HepG2 (cell line): ENCODE measurements at regions not wholly inside any gene's neighbourhood (a gene's known extent, or its start where the extent isn't known, plus 50 kb on each side); places are given as distances from the start of the nearest gene placed in this dataset.

Experiments
- ATAC-seq: fragments of 200-7000 bp; cut with Tn5 transposase; 3 replicates; pipeline ENCODE4 v1.9.1; 2020; ENCODE audit warnings: mild to moderate bottlenecking, moderate library complexity
- BruUV-seq: library from RNA; stranded (reverse); fragments of 400-500 nt; replicated peaks from 2 replicates; lab custom pipeline; 2021; lab: Mats Ljungman, UMichigan
- CTCF ChIA-PET: fragments of 300-600 bp; formaldehyde crosslinking; extraction: SDS; loops from one replicate; lab custom pipeline; 2021; ENCODE audit warnings: low total read pairs, inconsistent platforms, low intra/inter-chr PET ratio; lab: Yijun Ruan, JAX
- POLR2A ChIA-PET: fragments of 350-600 bp; sonication (Branson Sonifier 250); formaldehyde crosslinking; loops from one replicate; lab custom pipeline; 2020; ENCODE audit warnings: antibody characterized with exemption, inconsistent platforms; lab: Yijun Ruan, JAX
- DNase-seq: peaks from one replicate; pipeline ENCODE4 v3.0.0-alpha.2; 2015; ENCODE audit warnings: low spot score
- FAIRE-seq: peaks from 3 replicates; lab custom pipeline; 2011; peaks lifted over from hg19 to GRCh38; lab: Jason Lieb, UNC
- H2AFZ ChIP-seq: one replicate; pipeline ENCODE4 v1.6.1; 2011; ENCODE audit warnings: low read length, inconsistent platforms
- H3K27ac ChIP-seq: fragments of 300-600 bp; 3 replicates; pipeline ENCODE4 v1.8.0; 2011; ENCODE audit warnings: mixed run types, mild to moderate bottlenecking, mixed read lengths, low read length, inconsistent platforms; ENCODE audit not compliant: insufficient read depth; ENCODE audit errors: extremely low read length
- H3K27me3 ChIP-seq, 2 experiments: fragments of 200-600 bp in 1 of 2; 2 replicates in 1 of 2; 3 replicates in 1 of 2; pipeline versions ENCODE4 v1.6.0 to v1.8.0; 2011; ENCODE audit warnings: low read length in 2 of 2, mild to moderate bottlenecking in 2 of 2, moderate library complexity in 2 of 2, inconsistent platforms in 1 of 2; ENCODE audit not compliant: insufficient read depth in 2 of 2, control insufficient read depth in 1 of 2
- H3K36me3 ChIP-seq, 2 experiments: fragments of 200-600 bp in 1 of 2; replicated peaks in 1 of 2; 2 replicates in 1 of 2; 3 replicates in 1 of 2; pipeline versions ENCODE4 v1.5.1 to v1.8.0; 2011; ENCODE audit warnings: low read length in 2 of 2, inconsistent platforms in 1 of 2; ENCODE audit not compliant: insufficient read depth in 2 of 2, control insufficient read depth in 1 of 2
- H3K4me1 ChIP-seq: 2 replicates; pipeline ENCODE4 v1.5.1; 2012; ENCODE audit warnings: low read length, inconsistent platforms; ENCODE audit not compliant: insufficient read depth
- H3K4me2 ChIP-seq: 2 replicates; pipeline ENCODE4 v1.6.0; 2011; ENCODE audit warnings: low read depth, low read length, inconsistent platforms
- H3K4me3 ChIP-seq, 3 experiments: fragments of 200-600 bp in 1 of 3; sonication (generic), shearing (Covaris generic) in 1 of 3; replicated peaks in 1 of 3; 2 replicates each; pipeline ENCODE4 v1.5.1; 2011 to 2016; ENCODE audit warnings: low read length in 3 of 3, inconsistent platforms in 2 of 3, low read depth in 2 of 3, mild to moderate bottlenecking in 2 of 3, control low read depth in 1 of 3, mixed read lengths in 1 of 3; ENCODE audit not compliant: insufficient read depth in 1 of 3
- H3K79me2 ChIP-seq: one replicate; pipeline ENCODE4 v1.6.1; 2011; ENCODE audit warnings: low read length, inconsistent platforms; ENCODE audit not compliant: insufficient read depth
- H3K9ac ChIP-seq: 2 replicates; pipeline ENCODE4 v1.6.0; 2011; ENCODE audit warnings: mild to moderate bottlenecking, low read depth, low read length, inconsistent platforms; ENCODE audit not compliant: insufficient read depth
- H3K9me3 ChIP-seq: 2 replicates; pipeline ENCODE4 v1.5.1; 2012; ENCODE audit warnings: mild to moderate bottlenecking, low read length
- H4K20me1 ChIP-seq: 2 replicates; pipeline ENCODE4 v1.6.0; 2011; ENCODE audit warnings: inconsistent platforms, mild to moderate bottlenecking, low read length, moderate library complexity; ENCODE audit not compliant: insufficient read depth
- PHF5A ChIP-seq: IDR thresholded peaks from one replicate; pipeline ENCODE4 v1.6.1; 2018; ENCODE audit warnings: low read depth, missing genetic modification reagents; ENCODE audit not compliant: unreplicated experiment
- SMAD3 ChIP-seq: sonication (generic); formaldehyde crosslinking; IDR thresholded peaks from 2 replicates; pipeline ENCODE4 v1.4.0; 2020; ENCODE audit warnings: missing genetic modification reagents
- ZNF224 ChIP-seq: sonication (generic); formaldehyde crosslinking; IDR thresholded peaks from 2 replicates; pipeline ENCODE4 v1.5.0; 2020; ENCODE audit warnings: mild to moderate bottlenecking, missing genetic modification reagents
- WGBS: methylation state at CpG from one replicate; pipeline ENCODE4 v1.1.6; 2017; ENCODE audit warnings: low lambda C conversion rate; 5-methylcytosine and 5-hydroxymethylcytosine counted together
- in situ Hi-C: cut with HindIII; loops from 2 replicates; pipeline ENCODE4 v1.10.0; 2017; ENCODE audit warnings: low pct_unique_long_range_greater_than_20kb; ENCODE audit not compliant: extremely low pct_ligation_motif_present
- intact Hi-C: fragments of 100-400 bp; cut with micrococcal nuclease; formaldehyde crosslinking; loops from one replicate; pipeline ENCODE4 v1.10.0; 2022; ENCODE audit not compliant: unreplicated experiment
- TF ChIP-seq, protein P1 (sequence below): sonication (generic); formaldehyde crosslinking; conservative IDR thresholded peaks from 2 replicates; pipeline ENCODE4 v1.8.0; 2022; ENCODE audit warnings: missing genetic modification reagents
- TF ChIP-seq, protein P2 (sequence below): sonication (generic); formaldehyde crosslinking; IDR thresholded peaks from 2 replicates; pipeline ENCODE4 v1.4.0; 2020; ENCODE audit warnings: missing genetic modification reagents

DNA sequence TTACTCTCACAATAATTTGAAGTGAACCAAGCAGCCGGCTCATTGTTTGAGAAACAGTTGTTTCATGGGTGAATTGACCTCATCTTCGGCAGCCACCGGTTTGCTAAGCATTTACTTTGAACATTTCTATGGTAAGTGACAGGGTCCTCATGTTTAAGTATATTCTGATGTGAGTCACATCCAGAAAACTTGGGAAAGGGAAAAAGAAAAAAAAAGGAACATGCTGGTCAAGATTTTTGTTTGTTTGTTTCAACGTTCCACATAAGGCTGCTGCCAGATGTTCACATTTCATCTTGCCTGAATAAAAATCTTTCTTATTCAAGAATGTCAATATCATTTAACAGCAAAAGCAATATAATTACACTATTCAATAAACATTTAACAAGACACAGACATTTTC, 55.0 kb upstream of the EXOC2 start:
- WGBS = 63% methylated on average over 4 of the region's 4 CpGs
- in situ Hi-C loops (no loop called here), intact Hi-C loops (no loop called here)
- Histone ChIP-seq H3K79me2 (no peaks in the 10 kb centered on the region), H3K4me2 (no peak overlapping the region), H4K20me1 (no peaks in the 10 kb centered on the region), H3K4me1 (no peaks in the 10 kb centered on the region), H3K9ac (no peak overlapping the region), H2AFZ (no peak overlapping the region), H3K4me3 (no peak overlapping the region), H3K9me3 (no peaks in the 10 kb centered on the region), H3K27me3 (peaks cover 2 to 34% of the 10 kb centered on the region in 2 experiments; a peak in 4 of 5 replicates), H3K36me3 (no peaks in the 10 kb centered on the region), H3K27ac (no peak overlapping the region)
- DNase-seq = no peak
- FAIRE-seq = no peak
- no TSS peak for BruUV-seq
- TF ChIP-seq, protein P1, sequence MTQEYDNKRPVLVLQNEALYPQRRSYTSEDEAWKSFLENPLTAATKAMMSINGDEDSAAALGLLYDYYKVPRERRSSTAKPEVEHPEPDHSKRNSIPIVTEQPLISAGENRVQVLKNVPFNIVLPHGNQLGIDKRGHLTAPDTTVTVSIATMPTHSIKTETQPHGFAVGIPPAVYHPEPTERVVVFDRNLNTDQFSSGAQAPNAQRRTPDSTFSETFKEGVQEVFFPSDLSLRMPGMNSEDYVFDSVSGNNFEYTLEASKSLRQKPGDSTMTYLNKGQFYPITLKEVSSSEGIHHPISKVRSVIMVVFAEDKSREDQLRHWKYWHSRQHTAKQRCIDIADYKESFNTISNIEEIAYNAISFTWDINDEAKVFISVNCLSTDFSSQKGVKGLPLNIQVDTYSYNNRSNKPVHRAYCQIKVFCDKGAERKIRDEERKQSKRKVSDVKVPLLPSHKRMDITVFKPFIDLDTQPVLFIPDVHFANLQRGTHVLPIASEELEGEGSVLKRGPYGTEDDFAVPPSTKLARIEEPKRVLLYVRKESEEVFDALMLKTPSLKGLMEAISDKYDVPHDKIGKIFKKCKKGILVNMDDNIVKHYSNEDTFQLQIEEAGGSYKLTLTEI (CRISPR knock-in tag) = no peak
- TF ChIP-seq SMAD3 (CRISPR knock-in tag) = no peak
- TF ChIP-seq, protein P2, sequence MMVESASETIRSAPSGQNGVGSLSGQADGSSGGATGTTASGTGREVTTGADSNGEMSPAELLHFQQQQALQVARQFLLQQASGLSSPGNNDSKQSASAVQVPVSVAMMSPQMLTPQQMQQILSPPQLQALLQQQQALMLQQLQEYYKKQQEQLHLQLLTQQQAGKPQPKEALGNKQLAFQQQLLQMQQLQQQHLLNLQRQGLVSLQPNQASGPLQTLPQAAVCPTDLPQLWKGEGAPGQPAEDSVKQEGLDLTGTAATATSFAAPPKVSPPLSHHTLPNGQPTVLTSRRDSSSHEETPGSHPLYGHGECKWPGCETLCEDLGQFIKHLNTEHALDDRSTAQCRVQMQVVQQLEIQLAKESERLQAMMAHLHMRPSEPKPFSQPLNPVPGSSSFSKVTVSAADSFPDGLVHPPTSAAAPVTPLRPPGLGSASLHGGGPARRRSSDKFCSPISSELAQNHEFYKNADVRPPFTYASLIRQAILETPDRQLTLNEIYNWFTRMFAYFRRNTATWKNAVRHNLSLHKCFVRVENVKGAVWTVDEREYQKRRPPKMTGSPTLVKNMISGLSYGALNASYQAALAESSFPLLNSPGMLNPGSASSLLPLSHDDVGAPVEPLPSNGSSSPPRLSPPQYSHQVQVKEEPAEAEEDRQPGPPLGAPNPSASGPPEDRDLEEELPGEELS (CRISPR knock-in tag) = no peak
- no peak for TF ChIP-seq PHF5A (CRISPR knock-in tag)
- TF ChIP-seq ZNF224 (CRISPR knock-in tag) = no peak
- ChIA-PET POLR2A (no interaction called here), CTCF (no interaction called here)
- no peak for ATAC-seq
